Ammon's horn (tissue), 1 donor: ENCODE measurements at regions not wholly inside any gene's neighbourhood (a gene's known extent, or its start where the extent isn't known, plus 50 kb on each side); places are given as distances from the start of the nearest gene placed in this dataset.

Source experiments
- DNase-seq: peaks from one replicate; pipeline ENCODE4 v3.0.0-alpha.2; 2016; ENCODE audit warnings: low spot score

- DNase-seq = no peak
Observed at GRCh38 chr1:94707321-94708298, 112.5 kb upstream of the SLC44A3 start.

- DNase-seq = no peak
Observed at GRCh38 chr1:94702442-94702815, 117.7 kb upstream of the SLC44A3 start.

DNA sequence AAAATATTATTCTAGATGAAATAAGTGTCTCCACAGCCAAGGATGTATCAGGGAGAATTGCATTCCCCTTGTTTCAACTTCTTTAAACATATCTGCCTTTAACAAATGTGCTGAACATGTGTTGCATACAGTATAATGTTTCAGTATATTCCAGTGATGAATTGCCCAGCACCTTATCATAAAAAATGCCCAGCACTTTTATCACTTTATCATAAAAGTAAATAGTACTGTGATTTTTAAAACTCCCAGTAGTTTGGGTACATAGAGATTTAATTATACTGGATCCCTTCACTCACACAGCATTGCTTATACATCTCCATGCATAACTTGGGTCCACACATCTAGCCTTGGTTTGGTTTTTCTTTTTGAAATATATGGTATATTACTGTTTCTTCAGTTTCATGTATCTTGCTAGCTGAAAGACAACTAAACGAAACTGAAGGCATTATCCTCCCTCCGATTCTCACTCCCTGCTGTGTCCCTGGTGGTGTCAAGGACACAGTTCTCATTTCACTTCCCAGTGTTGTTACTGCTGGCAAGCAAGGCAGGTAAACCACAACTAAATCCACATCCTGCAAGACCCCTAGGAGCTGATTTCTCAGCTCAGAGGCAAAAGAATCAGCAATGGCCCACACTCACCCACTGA, 118.2 kb upstream of the SLC44A3 start:
- DNase-seq = no peak

DNA sequence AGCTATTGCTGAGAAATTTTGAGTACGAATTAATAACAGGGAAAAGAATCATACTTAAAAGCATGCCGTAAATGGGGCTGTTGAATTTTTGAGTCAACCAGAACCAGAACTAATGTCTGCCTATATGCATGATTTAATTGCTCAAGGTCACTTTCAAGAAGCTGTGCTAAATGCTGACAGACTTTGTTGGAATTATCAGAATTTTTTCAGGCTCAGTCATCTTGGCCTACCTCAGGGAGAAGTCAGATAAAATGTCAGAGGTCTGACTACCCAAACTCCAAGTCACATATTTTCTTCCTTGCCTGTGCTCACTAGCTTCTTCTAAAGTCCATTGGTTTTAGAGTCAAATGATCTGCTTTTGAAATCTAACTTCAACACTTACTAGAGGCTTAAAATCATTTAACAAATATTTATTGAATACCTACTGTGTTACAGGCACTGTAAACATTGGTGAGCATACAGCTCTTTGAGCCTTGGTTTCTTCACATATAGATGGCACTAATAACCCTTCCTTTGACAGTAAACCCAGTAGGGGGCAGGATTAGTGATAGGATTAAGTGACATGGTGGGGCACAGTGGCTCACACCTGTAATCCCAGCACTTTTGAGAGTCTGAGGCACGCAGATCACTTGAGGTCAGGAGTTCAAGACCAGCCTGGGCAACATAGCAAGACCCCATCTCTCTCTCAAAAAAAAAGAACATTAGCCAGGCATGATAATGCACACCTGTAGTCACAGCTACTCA, 121.2 kb upstream of the SLC44A3 start:
- no peak for DNase-seq

DNA sequence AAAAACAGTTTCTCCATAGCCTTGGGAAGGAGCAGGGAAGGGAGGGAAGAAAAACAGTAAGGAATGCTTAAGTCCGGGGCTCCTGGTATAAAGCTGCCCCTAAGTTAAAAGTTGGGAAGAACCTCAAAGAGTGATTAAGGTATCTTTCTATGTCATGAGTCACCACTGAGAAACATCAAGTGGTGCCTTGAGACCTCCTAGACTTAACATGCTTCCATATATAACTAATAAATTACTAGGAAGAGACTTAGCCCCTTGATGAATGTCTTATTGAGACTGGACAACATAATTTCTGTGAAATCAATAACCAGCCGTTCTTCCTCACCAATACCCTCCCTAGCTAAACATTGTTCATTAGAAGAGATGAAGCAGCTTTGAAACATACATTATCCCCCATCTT, 121.8 kb upstream of the SLC44A3 start:
- no peak for DNase-seq

DNA sequence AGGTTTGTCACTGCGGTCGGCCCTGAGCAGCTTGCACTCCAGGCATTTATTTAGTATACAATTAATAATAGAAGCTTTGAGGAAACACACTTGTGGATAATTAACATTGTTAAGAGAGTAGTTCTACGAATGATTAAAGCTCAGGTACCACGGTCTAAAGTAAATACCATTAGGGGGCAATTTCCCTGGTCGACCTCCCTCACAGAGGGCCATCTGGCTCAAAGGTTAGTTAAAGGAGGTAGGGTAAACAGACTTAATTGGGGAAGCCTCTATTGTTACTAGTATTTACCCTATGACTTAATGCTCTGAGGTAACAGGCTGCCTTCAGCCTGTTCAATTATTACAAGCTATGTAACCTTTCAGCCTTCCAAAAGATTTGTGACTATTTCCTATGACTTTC, 122.3 kb upstream of the SLC44A3 start:
- no peak for DNase-seq

- DNase-seq = no peak
Observed at GRCh38 chr1:94694226-94694915, 125.8 kb upstream of the SLC44A3 start.

- no peak for DNase-seq
Observed at GRCh38 chr1:94693435-94693834, 126.7 kb upstream of the SLC44A3 start.

GRCh38 chr1:94693029-94693428, 127.1 kb upstream of the SLC44A3 start:
- no peak for DNase-seq

GRCh38 chr1:94688646-94689045, 131.5 kb upstream of the SLC44A3 start:
- no peak for DNase-seq

GRCh38 chr1:94686882-94687281, 133.3 kb upstream of the SLC44A3 start:
- DNase-seq = no peak

- DNase-seq = no peak
Observed at GRCh38 chr1:94684690-94685250, 135.4 kb upstream of the SLC44A3 start.

- DNase-seq = no peak
Observed at GRCh38 chr1:94683886-94684285, 136.3 kb upstream of the SLC44A3 start.

GRCh38 chr1:94680039-94680377, 138.4 kb upstream of the F3 start:
- DNase-seq = no peak

DNA sequence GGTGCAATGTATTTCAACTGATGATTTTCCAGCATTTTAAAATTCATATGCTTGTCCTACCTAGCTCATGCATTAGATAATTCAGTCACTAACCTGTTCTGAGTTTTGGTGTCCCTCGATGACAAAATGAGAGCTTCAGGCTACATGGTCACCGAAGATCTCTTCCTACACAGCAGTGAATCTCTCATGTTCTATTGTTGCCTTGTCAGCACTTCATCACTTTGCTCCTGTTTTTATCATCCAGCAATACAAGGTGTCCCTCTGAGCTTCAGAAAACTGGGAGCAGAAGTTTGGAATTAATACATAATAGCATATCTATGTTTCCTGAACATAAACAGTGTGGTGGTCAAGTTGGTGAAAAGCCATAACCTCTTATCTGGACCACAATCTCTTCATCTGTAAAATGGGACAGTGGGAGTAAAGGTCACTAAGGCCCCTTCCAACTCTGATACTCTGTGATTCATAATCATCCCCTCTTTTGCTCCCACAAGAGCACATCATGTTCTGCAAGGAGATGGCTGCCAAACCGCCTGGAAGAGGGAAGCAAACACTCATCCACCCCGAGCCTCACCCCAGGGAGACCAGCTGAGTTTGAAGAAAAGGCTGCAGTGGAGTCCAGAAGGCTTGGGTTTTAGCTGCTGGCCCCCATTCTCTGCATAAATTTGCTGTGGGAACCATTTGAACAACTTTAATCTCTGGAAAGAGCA, 137.9 kb upstream of the F3 start:
- no peak for DNase-seq

GRCh38 chr1:94678202-94678848, 136.8 kb upstream of the F3 start:
- DNase-seq = no peak

GRCh38 chr1:94677714-94678113, 136.2 kb upstream of the F3 start:
- DNase-seq = no peak

DNA sequence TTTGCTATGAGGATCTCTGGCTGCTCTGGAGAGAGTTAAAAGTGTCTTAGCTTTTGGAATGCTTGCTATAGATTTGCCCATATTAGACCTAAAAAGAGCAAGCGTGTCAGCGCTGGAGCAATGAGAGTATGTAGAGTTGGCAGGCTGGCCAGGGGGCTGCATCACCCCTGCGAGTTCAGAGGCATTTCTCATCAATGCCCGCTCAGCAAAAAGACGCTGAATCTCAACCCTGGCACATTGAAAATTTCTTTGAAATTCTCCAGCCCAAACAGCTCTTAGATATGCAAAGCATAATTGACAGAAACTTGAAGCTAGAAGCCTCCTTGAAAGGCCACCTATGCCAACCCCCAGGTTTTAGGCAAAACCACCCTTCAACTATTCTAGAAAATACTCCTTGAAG, 135.5 kb upstream of the F3 start:
- DNase-seq = no peak

GRCh38 chr1:94676686-94677085, 135.1 kb upstream of the F3 start:
- DNase-seq = no peak

- no peak for DNase-seq
Observed at GRCh38 chr1:94675373-94675772, 133.8 kb upstream of the F3 start.

- no peak for DNase-seq
Observed at GRCh38 chr1:94674876-94675275, 133.3 kb upstream of the F3 start.
